GM23338 (cell line): ENCODE measurements at regions not wholly inside any gene's neighbourhood (a gene's known extent, or its start where the extent isn't known, plus 50 kb on each side); places are given as distances from the start of the nearest gene placed in this dataset.

Experiments
- ATAC-seq: fragments of 200-7000 bp; cut with Tn5 transposase; 3 replicates; pipeline ENCODE4 v1.9.1; 2020
- DNase-seq: peaks from one replicate; pipeline ENCODE4 v3.0.0-alpha.2; 2015; ENCODE audit warnings: low spot score
- H2AFZ ChIP-seq: fragments of 200-600 bp; sonication (generic); 2 replicates; pipeline ENCODE4 v1.8.0; 2016; ENCODE audit warnings: antibody characterized with exemption, mild to moderate bottlenecking, moderate library complexity
- H3F3A ChIP-seq: fragments of 200-600 bp; sonication (generic); replicated peaks from 2 replicates; pipeline ENCODE4 v1.8.0; 2017; ENCODE audit warnings: antibody characterized with exemption, mixed run types, low read depth
- H3K27ac ChIP-seq: fragments of 200-600 bp; sonication (generic); 2 replicates; pipeline ENCODE4 v1.6.1; 2016; ENCODE audit warnings: low read depth
- H3K27me3 ChIP-seq: fragments of 200-600 bp; sonication (generic); 2 replicates; pipeline ENCODE4 v1.8.0; 2016; ENCODE audit warnings: mild to moderate bottlenecking, mixed run types, moderate library complexity; ENCODE audit not compliant: insufficient read depth
- H3K36me3 ChIP-seq: fragments of 200-600 bp; sonication (generic); 2 replicates; pipeline ENCODE4 v1.8.0; 2016; ENCODE audit warnings: mild to moderate bottlenecking; ENCODE audit not compliant: insufficient read depth
- H3K4me1 ChIP-seq: fragments of 200-600 bp; sonication (generic); 2 replicates; pipeline ENCODE4 v1.8.0; 2016; ENCODE audit warnings: mild to moderate bottlenecking, moderate library complexity; ENCODE audit not compliant: insufficient read depth
- H3K4me2 ChIP-seq: fragments of 200-600 bp; sonication (generic); 2 replicates; pipeline ENCODE4 v1.7.1; 2017; ENCODE audit warnings: mixed run types
- H3K4me3 ChIP-seq: fragments of 200-600 bp; sonication (generic); 2 replicates; pipeline ENCODE4 v1.6.1; 2016; ENCODE audit warnings: mixed run types
- H3K79me2 ChIP-seq: fragments of 200-600 bp; sonication (generic); replicated peaks from 2 replicates; pipeline ENCODE4 v1.8.0; 2017; ENCODE audit warnings: mild to moderate bottlenecking; ENCODE audit not compliant: insufficient read depth
- H3K9me2 ChIP-seq: fragments of 200-600 bp; sonication (generic); 2 replicates; pipeline ENCODE4 v1.8.0; 2017; ENCODE audit not compliant: insufficient read depth
- H4K20me1 ChIP-seq: fragments of 200-600 bp; sonication (generic); replicated peaks from 2 replicates; pipeline ENCODE4 v1.8.0; 2017; ENCODE audit warnings: mild to moderate bottlenecking; ENCODE audit not compliant: insufficient read depth
- H3K27ac Mint-ChIP-seq: 2 replicates; pipeline ENCODE4 v1.8.0; 2020; ENCODE audit warnings: inconsistent platforms, mild to moderate bottlenecking, moderate library complexity, mixed read lengths
- H3K27me3 Mint-ChIP-seq: 3 replicates; pipeline ENCODE4 v1.8.0; 2022; ENCODE audit warnings: low read depth, mild to moderate bottlenecking, moderate library complexity, mixed read lengths, inconsistent platforms; ENCODE audit not compliant: insufficient read depth, poor library complexity
- H3K36me3 Mint-ChIP-seq: 3 replicates; pipeline ENCODE4 v1.8.0; 2021; ENCODE audit warnings: low read depth, mild to moderate bottlenecking, inconsistent platforms, moderate library complexity, mixed read lengths
- H3K4me1 Mint-ChIP-seq: 3 replicates; pipeline ENCODE4 v1.8.0; 2020; ENCODE audit warnings: mild to moderate bottlenecking, inconsistent platforms, mixed read lengths
- H3K4me3 Mint-ChIP-seq: 3 replicates; pipeline ENCODE4 v1.8.0; 2021; ENCODE audit warnings: moderate library complexity, mild to moderate bottlenecking, inconsistent platforms, mixed read lengths
- H3K9me3 Mint-ChIP-seq: 3 replicates; pipeline ENCODE4 v1.8.0; 2020; ENCODE audit warnings: moderate library complexity, mild to moderate bottlenecking, inconsistent platforms, mixed read lengths
- EZH2 ChIP-seq: fragments of 200-600 bp; sonication (generic); IDR thresholded peaks from one replicate; pipeline ENCODE4 v1.8.0; 2017; ENCODE audit warnings: antibody characterized with exemption, mild to moderate bottlenecking, low read depth; ENCODE audit not compliant: unreplicated experiment
- EZH2phosphoT487 ChIP-seq: fragments of 200-600 bp; sonication (generic); IDR thresholded peaks from one replicate; pipeline ENCODE4 v1.8.1; 2018; ENCODE audit warnings: antibody characterized with exemption; ENCODE audit not compliant: unreplicated experiment
- JUNB ChIP-seq: IDR thresholded peaks from one replicate; pipeline ENCODE4 v1.6.1; 2016; ENCODE audit warnings: antibody characterized with exemption; ENCODE audit not compliant: unreplicated experiment
- NANOG ChIP-seq: IDR thresholded peaks from 2 replicates; pipeline ENCODE4 v1.6.1; 2016; ENCODE audit warnings: antibody characterized with exemption, borderline replicate concordance
- STAT1 ChIP-seq: IDR thresholded peaks from one replicate; pipeline ENCODE4 v1.6.1; 2016; ENCODE audit warnings: antibody characterized with exemption; ENCODE audit not compliant: unreplicated experiment
- ZNF114 ChIP-seq: fragments of 250-450 bp; sonication (Bioruptor Pico); IDR thresholded peaks from 2 replicates; pipeline ENCODE4 v1.5.0; 2020; ENCODE audit warnings: mild to moderate bottlenecking, moderate library complexity
- ZNF331 ChIP-seq: fragments of 250-450 bp; sonication (Bioruptor Pico); IDR thresholded peaks from 2 replicates; pipeline ENCODE4 v1.5.0; 2020; ENCODE audit warnings: low read depth, mild to moderate bottlenecking, moderate library complexity
- TF ChIP-seq, protein P1 (sequence below): IDR thresholded peaks from one replicate; pipeline ENCODE4 v1.6.1; 2018; ENCODE audit warnings: antibody characterized with exemption; ENCODE audit not compliant: unreplicated experiment
- TF ChIP-seq, protein P2 (sequence below): IDR thresholded peaks from 2 replicates; pipeline ENCODE4 v1.6.1; 2016; ENCODE audit warnings: antibody characterized with exemption
- TF ChIP-seq, protein P3 (sequence below): fragments of 250-450 bp; sonication (Bioruptor Pico); IDR thresholded peaks from 2 replicates; pipeline ENCODE4 v1.5.0; 2020; ENCODE audit warnings: mild to moderate bottlenecking, moderate library complexity

DNA sequence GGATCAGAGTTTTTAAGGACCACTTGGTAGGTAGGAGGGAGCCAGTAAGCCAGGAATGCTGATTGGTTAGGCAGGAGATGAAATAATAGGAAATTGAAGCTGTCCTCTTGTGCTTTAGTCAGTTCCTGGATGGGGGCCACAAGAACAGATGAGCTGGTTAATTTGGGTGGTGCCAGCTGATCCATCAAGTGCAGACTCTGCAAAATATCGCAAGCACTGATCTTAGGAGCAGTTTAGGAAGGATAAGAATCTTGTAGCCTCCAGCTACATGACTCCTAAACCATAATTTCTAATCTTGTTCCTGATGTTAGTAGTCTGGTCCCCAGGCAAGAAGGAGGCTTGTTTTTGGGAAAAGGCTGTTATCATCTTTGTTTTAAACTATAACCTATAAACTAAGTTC, 117.9 kb upstream of the GPR12 start:
- Histone ChIP-seq H2AFZ (no peak overlapping the region; the same call in 1 of the 2 replicates), H3K79me2 (no peaks in the 10 kb centered on the region), H3K9me2 (peaks cover 2% of the 10 kb centered on the region; the same call in 1 of the 2 replicates), H3K4me1 (peaks cover 13% of the 10 kb centered on the region), H3K27ac (no peak overlapping the region), H3K36me3 (0 out of 2 replicates have a peak, but pooled peaks cover 8% of the 10 kb centered on the region), H3K27me3 (no peaks in the 10 kb centered on the region), H3K4me3 (no peak overlapping the region), H3K4me2 (no peak overlapping the region), H3F3A (no peaks in the 10 kb centered on the region), H4K20me1 (no peaks in the 10 kb centered on the region)
- Mint-ChIP-seq H3K27ac (no peak overlapping the region), H3K4me3 (no peak overlapping the region), H3K4me1 (peaks cover 29% of the 10 kb centered on the region), H3K9me3 (peaks cover 30% of the 10 kb centered on the region), H3K27me3 (peaks cover 5% of the 10 kb centered on the region), H3K36me3 (peaks cover 27% of the 10 kb centered on the region)
- DNase-seq (no peak), ATAC-seq (no peak)
- TF ChIP-seq ZNF331 (no peak), EZH2 (no peak), EZH2phosphoT487 (no peak)
- TF ChIP-seq, protein P1, sequence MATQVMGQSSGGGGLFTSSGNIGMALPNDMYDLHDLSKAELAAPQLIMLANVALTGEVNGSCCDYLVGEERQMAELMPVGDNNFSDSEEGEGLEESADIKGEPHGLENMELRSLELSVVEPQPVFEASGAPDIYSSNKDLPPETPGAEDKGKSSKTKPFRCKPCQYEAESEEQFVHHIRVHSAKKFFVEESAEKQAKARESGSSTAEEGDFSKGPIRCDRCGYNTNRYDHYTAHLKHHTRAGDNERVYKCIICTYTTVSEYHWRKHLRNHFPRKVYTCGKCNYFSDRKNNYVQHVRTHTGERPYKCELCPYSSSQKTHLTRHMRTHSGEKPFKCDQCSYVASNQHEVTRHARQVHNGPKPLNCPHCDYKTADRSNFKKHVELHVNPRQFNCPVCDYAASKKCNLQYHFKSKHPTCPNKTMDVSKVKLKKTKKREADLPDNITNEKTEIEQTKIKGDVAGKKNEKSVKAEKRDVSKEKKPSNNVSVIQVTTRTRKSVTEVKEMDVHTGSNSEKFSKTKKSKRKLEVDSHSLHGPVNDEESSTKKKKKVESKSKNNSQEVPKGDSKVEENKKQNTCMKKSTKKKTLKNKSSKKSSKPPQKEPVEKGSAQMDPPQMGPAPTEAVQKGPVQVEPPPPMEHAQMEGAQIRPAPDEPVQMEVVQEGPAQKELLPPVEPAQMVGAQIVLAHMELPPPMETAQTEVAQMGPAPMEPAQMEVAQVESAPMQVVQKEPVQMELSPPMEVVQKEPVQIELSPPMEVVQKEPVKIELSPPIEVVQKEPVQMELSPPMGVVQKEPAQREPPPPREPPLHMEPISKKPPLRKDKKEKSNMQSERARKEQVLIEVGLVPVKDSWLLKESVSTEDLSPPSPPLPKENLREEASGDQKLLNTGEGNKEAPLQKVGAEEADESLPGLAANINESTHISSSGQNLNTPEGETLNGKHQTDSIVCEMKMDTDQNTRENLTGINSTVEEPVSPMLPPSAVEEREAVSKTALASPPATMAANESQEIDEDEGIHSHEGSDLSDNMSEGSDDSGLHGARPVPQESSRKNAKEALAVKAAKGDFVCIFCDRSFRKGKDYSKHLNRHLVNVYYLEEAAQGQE, result no peak
- TF ChIP-seq, protein P2, sequence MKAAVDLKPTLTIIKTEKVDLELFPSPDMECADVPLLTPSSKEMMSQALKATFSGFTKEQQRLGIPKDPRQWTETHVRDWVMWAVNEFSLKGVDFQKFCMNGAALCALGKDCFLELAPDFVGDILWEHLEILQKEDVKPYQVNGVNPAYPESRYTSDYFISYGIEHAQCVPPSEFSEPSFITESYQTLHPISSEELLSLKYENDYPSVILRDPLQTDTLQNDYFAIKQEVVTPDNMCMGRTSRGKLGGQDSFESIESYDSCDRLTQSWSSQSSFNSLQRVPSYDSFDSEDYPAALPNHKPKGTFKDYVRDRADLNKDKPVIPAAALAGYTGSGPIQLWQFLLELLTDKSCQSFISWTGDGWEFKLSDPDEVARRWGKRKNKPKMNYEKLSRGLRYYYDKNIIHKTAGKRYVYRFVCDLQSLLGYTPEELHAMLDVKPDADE, result no peak

DNA sequence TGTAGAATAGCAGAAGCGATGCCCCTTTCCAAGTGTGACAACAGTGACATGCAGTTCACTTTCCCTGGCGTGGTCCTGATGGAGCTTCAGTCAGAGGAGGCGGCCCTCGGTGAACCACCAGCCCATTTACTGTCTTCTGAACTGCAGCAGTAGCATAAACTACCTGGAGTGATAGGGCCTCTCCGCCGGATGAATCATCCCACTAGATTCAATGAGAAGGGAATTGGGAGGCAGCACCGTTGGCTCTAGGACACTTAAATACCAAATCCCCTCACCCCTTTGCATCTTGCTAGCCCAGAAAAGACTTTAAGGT, 112.8 kb upstream of the GPR12 start:
- Mint-ChIP-seq H3K27me3 (peaks cover 5% of the 10 kb centered on the region), H3K9me3 (peaks cover 30% of the 10 kb centered on the region)
- H3K4me2 ChIP-seq, result peak overlapping the region; percentile 69
- TF ChIP-seq EZH2, result no peak
- TF ChIP-seq, protein P2, result no peak
- TF ChIP-seq ZNF114 (CRISPR knock-in tag), result no peak
- TF ChIP-seq EZH2phosphoT487, result no peak
- TF ChIP-seq, protein P3, sequence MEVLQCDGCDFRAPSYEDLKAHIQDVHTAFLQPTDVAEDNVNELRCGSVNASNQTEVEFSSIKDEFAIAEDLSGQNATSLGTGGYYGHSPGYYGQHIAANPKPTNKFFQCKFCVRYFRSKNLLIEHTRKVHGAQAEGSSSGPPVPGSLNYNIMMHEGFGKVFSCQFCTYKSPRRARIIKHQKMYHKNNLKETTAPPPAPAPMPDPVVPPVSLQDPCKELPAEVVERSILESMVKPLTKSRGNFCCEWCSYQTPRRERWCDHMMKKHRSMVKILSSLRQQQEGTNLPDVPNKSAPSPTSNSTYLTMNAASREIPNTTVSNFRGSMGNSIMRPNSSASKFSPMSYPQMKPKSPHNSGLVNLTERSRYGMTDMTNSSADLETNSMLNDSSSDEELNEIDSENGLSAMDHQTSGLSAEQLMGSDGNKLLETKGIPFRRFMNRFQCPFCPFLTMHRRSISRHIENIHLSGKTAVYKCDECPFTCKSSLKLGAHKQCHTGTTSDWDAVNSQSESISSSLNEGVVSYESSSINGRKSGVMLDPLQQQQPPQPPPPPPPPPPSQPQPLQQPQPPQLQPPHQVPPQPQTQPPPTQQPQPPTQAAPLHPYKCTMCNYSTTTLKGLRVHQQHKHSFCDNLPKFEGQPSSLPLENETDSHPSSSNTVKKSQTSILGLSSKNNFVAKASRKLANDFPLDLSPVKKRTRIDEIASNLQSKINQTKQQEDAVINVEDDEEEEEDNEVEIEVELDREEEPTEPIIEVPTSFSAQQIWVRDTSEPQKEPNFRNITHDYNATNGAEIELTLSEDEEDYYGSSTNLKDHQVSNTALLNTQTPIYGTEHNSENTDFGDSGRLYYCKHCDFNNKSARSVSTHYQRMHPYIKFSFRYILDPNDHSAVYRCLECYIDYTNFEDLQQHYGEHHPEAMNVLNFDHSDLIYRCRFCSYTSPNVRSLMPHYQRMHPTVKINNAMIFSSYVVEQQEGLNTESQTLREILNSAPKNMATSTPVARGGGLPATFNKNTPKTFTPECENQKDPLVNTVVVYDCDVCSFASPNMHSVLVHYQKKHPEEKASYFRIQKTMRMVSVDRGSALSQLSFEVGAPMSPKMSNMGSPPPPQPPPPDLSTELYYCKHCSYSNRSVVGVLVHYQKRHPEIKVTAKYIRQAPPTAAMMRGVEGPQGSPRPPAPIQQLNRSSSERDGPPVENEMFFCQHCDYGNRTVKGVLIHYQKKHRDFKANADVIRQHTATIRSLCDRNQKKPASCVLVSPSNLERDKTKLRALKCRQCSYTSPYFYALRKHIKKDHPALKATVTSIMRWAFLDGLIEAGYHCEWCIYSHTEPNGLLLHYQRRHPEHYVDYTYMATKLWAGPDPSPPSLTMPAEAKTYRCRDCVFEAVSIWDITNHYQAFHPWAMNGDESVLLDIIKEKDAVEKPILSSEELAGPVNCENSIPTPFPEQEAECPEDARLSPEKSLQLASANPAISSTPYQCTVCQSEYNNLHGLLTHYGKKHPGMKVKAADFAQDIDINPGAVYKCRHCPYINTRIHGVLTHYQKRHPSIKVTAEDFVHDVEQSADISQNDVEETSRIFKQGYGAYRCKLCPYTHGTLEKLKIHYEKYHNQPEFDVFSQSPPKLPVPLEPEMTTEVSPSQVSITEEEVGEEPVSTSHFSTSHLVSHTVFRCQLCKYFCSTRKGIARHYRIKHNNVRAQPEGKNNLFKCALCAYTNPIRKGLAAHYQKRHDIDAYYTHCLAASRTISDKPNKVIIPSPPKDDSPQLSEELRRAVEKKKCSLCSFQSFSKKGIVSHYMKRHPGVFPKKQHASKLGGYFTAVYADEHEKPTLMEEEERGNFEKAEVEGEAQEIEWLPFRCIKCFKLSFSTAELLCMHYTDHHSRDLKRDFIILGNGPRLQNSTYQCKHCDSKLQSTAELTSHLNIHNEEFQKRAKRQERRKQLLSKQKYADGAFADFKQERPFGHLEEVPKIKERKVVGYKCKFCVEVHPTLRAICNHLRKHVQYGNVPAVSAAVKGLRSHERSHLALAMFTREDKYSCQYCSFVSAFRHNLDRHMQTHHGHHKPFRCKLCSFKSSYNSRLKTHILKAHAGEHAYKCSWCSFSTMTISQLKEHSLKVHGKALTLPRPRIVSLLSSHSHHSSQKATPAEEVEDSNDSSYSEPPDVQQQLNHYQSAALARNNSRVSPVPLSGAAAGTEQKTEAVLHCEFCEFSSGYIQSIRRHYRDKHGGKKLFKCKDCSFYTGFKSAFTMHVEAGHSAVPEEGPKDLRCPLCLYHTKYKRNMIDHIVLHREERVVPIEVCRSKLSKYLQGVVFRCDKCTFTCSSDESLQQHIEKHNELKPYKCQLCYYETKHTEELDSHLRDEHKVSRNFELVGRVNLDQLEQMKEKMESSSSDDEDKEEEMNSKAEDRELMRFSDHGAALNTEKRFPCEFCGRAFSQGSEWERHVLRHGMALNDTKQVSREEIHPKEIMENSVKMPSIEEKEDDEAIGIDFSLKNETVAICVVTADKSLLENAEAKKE (CRISPR knock-in tag), result no peak
- no peak for TF ChIP-seq STAT1
- no peak for TF ChIP-seq ZNF331
- TF ChIP-seq NANOG, result no peak
- no peak for TF ChIP-seq JUNB

More for the DNA sequence above, 112.8 kb upstream of the GPR12 start:
- Histone ChIP-seq H3K9me2 (no peaks in the 10 kb centered on the region), H3K27ac (no peak overlapping the region), H3K79me2 (no peaks in the 10 kb centered on the region), H3K4me1 (peaks cover 16% of the 10 kb centered on the region), H3K27me3 (no peaks in the 10 kb centered on the region), H3K4me3 (no peak overlapping the region), H3F3A (no peaks in the 10 kb centered on the region), H4K20me1 (no peaks in the 10 kb centered on the region), H2AFZ (0 out of 2 replicates have a peak overlapping the region, but pooled peaks have one; percentile 56), H3K36me3 (0 out of 2 replicates have a peak, but pooled peaks cover 8% of the 10 kb centered on the region)
- Mint-ChIP-seq H3K27ac (no peak overlapping the region), H3K4me1 (peaks cover 21% of the 10 kb centered on the region), H3K36me3 (peaks cover 25% of the 10 kb centered on the region), H3K4me3 (no peak overlapping the region; the same call in 2 of the 3 replicates)
- peak; percentile 73 for ATAC-seq
- peak; percentile 40 for DNase-seq
